Mucosa of gallbladder (tissue), 1 donor: ENCODE measurements at regions not wholly inside any gene's neighbourhood (a gene's known extent, or its start where the extent isn't known, plus 50 kb on each side); places are given as distances from the start of the nearest gene placed in this dataset.
"Not testable (repeated sequence)": the region's sequence is repeated elsewhere in the genome, so short reads cannot be mapped to it uniquely, and the experiment has no call there.

ENCODE experiments used
- DNase-seq: peaks from one replicate; pipeline ENCODE4 v3.0.0-alpha.2; 2020; ENCODE audit warnings: low spot score
- donor health status: DM: no; HTN: no; CAD: no.

DNA sequence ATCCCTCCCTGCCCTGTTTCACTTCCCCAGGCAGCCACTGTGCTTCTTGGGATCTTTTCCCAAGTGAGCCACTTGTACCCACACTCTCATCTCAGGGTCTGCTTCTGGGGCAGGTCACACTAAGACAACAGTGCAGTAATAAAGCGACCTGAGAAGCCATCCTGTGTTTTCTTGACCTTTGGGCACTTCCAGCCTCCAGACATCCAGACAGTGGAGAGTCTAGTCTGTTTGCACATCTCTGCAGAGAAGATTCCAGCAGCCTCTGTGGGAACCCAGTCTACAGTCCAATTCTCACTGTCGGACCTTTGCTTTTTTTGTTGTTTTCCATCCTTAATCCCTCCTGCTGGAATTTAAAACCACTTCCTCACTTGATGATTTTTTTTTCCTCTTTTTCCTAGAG, 50.3 kb upstream of the ATP6AP2 start:
- DNase-seq = no peak

DNA sequence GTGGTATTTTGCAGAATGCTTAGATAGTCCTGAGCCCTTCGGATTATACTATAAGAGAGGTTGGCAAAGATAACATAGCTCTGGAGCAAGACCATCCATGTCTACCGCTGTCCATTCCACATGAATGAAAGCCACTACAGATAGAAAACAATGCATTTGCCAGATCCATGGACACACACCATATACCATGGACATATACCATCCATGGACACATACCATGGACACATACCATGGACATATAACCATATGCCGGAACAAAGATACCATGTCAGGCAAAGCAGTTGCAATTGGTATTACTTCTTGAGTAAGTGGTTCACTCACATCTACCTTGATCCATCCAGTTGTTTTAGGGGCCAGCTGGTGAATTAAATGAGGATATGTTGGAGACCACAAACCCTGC, 53.2 kb upstream of the ATP6AP2 start:
- DNase-seq = no peak

DNA sequence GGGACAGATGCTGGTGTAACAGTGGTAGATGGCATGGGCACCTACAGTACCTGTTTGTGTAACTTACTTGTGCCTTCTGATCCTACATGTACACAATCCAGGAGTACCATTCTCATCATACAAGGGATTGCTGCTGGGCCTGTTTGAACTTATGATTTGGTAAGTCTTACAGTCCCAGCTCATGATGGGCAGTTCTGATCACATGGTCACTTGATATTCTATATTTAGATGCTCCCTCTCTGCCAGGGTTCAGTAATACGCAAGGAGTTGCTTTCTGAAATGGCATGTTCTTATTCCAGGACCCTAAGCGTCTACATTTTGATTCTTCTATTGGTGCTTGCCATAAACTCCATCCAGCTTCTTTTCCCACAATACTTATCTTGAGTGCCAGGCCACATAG, 54.4 kb upstream of the ATP6AP2 start:
- no peak for DNase-seq

DNA sequence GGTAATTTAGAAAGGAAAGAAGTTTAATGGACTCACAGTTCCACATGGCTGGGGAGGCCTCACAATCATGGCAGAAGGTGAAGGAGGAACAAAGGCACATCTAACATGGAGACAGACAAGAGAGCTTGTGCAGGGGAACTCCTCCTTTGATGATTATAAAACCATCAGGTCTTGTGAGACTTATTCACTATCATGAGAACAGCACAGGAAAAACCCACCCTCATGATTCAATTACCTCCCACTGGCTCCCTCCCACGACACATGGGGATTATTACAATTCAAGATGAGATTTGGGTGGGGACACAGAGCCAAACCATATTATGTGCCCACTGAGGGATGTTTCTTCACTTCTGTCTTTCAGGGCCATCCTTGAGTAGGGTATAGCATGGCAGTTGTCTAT, 54.9 kb upstream of the ATP6AP2 start:
- not testable (repeated sequence) for DNase-seq

DNA sequence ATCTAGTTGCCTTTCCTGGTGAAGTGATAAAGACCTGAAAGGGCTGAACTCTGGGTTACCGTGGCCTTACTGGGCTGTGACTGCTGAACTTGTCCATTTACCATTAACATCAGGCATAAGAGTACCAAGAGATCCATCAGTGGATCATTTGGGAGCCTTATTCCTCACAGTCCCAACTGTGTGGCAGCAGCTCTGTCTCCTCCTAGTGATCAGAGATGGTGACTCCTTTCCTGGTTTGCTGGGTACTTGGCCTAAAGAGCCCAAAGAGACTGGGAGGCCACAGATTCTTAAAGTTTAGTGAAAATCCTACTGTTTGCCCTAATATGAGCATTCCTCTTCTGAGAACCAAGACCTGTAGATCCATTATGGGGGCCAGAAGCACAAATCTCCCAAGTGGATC, 56.3 kb upstream of the ATP6AP2 start:
- DNase-seq = no peak

DNA sequence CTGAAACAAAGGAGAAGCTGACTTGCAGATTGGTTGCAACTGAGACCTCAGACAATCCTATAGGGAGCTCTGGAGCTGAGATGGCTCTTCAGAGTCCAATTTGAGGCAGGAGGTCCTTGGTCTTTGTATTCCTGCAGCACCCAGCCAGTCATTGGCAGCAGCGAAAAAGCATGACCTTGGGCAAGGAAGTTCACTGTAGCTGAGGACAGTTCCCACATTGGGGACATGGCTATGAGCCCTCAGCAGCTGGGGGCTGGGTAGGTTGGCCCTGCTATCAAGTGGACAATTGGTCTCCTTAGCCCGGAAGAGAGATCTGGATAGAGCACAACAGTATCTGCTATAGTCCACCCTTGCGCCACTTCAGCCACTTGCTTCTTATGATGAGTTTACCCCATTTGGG, 56.9 kb upstream of the ATP6AP2 start:
- no peak for DNase-seq

DNA sequence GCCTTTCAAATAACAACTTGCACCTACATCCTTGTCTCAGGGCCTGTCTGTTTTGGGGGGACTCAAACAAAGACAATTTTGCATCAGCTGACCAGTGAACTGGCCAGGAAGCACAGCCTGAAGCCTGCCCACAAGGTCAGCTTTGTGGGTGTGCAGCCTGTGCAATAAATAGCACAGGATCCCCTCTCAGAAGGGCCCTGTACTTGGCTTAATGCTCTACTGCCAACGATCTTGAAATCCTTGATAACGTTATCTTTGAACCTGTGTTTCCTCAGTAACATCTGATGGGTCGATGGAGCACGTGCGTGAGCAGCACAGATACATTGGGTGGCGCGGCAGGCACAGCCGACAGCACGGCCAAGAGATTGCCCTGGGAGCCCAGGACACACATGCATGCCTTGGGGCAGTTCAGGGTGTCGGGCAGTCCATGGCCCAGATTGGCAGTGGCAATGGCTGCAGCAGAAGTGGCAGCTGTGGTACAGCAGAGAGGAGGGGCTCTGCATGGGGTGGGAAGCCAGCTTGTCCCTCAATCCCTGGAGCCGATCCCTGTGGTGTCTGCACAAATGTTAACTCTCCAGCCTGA, 58.8 kb upstream of the ATP6AP2 start:
- peak; percentile 23 for DNase-seq

DNA sequence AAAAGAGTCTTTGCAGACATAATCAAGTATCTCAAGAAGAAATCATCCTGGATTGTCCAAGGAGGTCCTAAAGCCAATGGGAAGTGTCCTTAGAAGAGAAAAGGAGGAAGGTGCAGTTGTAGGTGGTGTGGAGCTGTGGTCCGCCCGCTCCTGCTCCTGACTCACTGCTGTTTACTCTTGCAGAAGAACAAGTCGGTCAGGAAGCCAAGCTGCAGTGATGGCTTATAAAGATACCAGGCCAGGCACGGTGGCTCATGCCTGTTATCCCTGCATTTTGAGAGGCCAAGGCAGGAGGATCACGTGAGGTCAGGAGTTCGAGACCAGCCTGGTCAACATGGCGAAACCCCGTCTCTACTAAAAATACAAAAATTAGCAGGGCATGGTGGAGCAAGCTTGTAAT, 66.4 kb upstream of the ATP6AP2 start:
- no peak for DNase-seq

DNA sequence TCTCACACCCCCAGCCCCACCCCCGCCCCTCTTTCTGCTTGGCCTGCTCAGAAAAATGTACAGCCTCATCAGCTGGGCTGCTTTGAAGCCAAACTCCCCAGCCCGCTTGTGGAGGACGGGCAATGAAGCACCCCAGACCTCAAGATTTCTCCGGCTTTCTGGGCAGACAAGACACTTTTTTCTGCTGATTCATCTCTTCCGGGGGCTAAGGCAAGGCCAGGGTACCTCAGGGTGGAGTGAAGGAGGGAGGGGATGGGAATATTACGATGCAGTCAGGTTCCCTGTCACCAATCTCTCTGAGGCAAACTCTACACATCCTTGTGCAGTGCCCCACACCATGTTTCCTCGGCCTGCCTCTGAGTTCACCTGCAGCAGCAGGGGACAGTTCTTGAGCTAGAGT, 66.9 kb upstream of the ATP6AP2 start:
- DNase-seq = no peak

DNA sequence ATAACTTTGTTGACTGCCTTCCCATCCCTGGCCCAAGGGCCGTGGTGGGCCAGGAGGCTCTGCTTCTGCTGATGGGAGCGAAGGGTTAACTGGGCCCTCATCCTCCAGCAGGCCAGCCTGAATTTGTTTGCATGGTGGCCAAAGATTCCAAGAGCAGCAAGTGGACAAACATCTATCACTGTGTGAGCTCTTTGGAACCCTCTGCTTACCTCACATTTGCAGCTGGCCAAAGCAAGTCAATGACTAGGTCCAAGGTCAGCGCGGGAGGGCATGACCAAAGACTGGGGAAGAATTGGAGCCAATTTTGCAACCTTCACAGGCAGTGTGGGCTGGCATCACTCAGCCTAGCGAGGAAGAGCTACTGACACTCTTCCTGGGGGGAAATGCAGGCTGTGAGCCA, 67.8 kb upstream of the ATP6AP2 start:
- DNase-seq = no peak

DNA sequence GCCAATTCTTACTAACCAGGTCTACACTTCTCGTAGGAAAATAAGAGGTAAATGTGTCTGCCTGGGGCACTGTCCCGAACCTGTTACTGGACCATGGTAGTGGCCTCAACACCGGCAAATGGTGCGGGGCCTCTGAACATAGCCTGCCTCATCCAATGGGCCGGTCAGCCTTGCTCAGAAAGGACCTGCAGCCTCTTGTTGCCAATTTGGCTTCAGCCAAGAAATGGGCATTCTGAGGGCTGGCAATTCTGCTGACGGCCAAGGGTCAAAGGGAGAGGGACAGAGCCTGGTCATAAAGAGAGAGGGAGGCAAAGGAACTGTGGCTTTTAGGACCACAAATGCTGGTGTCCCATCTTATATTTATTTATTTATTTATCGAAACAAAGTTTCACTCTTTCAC, 69.5 kb upstream of the ATP6AP2 start:
- DNase-seq = no peak

DNA sequence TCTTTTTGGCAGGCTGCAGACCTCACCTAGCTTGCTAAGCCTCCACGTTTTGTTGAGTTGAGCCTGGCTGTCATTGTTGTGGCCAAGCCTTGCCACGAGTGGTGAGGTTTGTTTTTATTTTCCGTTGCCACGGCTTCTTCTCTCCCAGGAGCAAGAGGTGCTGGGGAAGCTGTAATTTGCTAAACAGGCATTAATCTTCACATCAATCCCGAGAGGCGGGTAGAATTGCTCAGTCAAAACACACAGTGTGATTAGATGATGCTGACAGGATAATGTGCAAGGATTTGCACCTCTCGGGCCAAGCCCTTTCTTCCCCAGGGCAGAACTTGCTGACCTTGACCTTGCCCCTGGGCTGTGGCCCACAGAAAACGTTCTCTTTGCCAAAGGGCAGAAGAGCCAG, 72.2 kb upstream of the ATP6AP2 start:
- no peak for DNase-seq

DNA sequence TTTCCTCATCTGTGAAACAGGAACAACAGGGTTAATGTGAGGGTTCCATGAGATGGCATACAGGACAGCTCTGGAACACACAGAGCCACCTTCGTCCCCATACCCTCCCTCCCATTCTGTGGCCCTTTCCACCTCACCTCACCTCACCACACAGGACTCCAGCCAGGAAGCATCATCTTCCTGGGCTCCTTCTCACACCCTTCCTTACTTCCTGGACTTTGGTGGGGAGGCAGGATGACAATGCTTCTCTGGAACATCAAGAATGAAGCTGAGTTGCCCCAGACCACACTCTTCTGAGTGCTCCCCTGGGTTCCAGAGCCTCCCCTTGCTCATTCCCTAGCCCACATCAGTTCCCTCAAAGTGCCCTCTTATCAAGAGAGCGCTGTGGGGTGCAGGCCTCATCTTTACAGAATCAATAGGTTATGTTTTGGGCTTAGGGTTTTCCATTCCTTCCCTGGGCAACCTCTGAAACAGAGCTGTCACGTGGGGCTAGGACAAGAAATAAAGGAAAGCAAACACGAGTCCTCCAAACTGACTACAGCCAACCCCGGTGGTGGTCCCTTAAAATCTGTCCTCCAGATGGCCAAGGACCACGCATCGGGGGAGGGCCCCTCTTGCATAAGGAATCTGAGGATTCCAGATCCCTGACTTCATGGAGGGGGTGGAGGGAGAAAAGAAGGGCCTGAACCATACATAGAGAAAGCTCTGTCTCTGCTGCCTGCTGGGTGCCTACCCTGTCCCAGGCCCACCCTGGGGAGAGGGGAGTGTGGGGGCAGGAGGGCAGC, 74.4 kb upstream of the ATP6AP2 start:
- no peak for DNase-seq

DNA sequence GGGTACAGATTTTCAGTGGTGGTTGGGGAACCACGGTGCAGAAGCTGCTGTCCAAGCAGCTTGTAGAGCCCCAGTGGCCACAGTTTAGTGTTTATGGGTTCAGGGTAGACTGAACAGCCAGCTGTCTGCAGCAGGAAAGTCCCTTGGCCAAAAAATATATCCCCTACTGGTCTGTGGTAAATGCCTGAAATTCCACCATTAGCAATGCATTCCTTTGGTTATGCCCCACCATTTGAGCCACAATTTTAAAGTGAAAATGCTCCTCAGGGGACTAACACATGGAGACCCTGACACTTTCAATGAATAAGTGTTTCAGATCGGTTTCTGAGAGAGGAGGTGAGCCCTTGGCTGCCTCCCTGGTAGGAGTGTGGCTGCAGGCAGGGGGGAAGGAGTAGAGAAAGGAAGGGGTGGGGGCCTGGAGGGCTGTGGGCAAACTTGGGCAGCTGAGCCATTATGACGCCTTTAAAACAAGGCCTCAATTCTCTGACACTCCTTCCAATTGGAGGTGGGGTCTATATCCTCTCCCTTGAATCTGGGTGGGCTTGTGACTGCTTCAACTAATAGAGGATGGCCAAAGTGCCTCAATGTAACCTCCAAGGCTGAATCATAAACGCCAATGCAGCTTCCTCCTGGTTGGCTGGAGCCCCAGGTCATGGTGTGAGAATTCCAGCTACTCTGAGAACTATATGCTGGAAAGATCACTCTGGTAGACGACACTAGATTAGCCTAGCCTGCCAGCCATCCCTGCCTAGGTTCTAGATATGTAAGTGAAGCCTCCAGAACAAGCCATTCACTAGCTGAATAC, 75.8 kb upstream of the ATP6AP2 start:
- no peak for DNase-seq

DNA sequence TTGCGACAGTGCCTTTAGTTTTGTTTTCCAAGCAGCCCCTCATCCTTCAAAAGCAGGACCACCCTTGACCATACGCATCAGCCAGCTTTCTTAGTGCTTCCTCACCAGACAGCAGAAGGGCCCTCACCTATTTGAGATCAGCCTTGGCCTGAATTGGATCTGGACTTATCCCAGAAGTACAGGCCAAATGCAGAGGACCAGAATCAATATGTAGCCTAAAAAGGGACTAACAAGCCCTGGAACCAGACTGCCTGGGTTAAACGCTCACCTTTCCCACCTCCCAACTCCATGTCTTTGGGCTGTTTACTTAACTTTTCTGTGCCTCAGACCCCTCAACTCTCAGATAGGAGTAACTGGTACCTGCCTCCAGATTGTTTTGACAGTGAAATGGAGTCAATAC, 77.7 kb upstream of the ATP6AP2 start:
- no peak for DNase-seq

DNA sequence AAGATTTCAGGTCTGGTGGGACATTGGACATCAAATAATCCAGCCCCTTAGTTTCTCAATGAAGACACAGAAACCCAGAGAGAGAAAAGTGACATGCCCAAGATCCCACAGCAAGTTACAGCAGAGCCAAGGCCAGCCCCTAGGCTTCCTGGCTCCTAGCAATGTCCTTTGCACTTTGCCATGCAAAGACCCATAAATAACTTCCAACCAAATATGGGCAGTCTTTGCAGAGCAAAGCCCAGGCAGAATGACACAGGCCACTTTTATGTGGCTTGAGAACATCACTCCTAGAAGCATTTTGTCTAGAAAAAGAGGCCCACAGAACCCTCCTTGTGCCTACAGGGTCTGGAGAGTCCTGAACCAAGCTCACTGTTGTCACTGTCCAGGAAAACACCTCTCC, 78.1 kb upstream of the ATP6AP2 start:
- DNase-seq = no peak

DNA sequence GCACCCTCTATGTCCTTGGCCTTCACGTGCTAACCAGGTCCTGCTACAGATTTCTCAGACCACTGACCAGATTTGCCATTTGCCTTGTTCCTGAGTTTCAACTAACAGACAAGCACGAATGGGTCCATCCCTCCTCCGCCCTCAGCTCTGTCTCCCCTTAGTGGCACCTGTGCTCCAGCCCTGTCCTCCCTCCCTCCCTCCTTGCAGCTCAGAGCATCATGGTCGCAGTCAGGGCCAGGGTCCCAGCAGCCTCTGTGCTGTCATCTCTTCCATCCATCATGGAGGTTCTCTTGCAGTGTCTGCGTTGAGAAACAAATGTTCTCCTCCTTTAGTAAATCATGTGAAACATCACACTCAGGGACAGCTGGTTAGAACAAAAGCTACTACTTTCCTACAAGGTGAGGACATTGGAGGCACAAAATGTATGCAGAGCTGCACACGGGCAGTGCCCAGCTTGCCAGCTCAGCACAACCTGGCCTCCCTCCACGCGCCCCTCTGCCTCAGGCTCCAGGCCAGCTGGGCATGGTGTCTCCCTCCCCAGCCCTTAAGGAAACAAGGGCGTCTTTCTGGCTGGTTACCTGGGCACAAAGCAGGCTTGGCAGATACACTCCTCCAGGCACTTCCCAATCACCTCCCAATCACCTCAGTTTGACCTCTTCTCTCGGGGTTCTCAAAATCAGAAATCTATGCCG, 79.5 kb upstream of the ATP6AP2 start:
- no peak for DNase-seq

DNA sequence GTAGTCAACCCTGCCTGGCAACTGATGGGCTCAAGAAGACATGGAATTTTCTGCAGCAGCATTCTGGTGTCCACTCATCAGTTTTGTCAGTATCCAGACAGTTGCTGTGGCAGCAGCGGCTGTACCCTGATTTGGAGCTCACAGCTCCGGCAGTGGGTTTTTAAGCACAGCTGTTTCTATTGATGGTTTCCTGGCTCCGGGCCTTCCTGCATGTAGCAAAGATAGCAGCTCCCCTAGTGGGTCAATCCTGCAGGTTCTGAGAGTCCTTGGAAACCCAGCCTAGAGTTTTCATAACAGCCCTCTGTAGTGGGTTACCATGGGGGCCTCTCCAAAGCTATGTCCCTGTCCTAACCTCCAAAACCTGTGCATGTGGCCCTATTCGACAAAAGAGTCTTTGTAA, 84.0 kb upstream of the ATP6AP2 start:
- no peak for DNase-seq

DNA sequence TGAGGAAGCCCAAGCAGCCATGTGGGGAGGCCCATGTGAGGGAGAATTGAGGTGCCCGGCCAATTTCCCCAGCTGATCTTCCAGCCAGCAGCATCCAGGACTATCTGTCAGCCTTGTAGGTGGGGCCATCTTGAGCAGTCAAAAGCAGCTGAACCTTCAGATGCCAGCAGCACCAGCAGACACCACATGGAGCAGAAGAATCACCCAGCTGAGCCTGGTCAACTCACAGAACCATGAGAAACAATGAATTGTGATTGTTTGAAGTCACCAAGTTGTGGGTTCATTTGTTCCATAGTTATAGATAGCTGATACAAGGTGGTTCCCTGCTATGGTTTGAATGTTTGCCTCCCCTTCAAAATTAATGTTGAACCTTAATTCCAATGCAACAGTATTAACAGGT, 85.1 kb upstream of the ATP6AP2 start:
- no peak for DNase-seq

DNA sequence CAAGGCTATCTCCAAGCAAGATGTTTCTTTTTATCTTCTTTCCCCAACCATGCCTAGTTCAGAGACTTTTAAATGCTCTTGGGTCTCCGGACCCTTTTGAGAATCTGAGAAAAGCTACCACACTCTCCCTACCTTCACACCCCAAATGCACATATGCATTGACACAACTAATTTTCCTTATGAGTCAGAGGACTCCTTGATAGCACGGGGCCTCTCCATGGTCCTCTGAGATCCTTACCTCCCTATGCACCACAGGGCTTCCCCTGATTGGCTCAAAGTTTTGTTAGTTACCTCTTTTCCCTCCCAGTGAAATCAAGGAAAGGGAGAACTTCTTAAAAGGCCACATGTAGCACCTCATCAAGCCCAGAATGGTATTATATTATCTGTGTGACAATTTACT, 86.8 kb upstream of the ATP6AP2 start:
- no peak for DNase-seq

DNA sequence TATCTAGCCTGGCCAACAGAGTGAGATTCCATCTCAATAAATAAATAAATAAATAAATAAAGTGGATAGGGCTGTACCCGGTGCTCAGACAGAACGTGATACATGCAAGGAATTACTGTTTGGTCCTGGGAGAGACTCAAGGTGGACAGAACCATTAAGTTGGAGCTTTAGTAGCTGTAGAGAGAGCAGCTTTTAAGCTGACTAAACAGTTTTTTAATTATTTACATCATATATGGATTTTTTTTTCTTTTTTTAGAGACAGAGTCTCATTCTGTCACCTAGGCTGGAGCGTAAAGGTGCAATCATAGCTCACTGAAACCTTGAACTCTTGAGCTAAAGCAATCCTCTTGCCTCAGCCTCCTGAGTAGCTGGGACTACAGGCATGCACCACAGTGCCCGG, 92.5 kb upstream of the ATP6AP2 start:
- no peak for DNase-seq

DNA sequence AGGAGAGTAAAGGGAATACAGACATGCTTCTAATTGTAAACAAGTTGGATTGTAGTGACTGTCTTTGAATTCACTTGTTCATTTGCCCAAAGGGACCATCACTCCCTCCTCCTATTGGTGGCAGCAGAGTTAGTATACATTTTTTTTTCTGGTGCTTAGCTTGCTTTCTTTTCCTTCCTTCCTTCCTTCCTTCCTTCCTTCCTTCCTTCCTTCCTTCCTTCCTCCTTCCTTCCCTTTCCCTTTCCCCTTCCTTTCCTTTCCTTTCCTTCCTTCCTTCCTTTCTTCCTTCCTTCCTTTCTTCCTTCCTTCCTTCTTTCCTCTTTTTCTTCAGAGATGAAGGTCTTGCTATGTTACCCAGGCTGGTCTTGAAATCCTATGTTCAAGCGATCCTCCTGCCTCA, 94.8 kb upstream of the ATP6AP2 start:
- DNase-seq = no peak
